HG03378 (cell line): ENCODE measurements at regions not wholly inside any gene's neighbourhood (a gene's known extent, or its start where the extent isn't known, plus 50 kb on each side); places are given as distances from the start of the nearest gene placed in this dataset.
A peak's percentile ranks its signal among the peaks of the same experiment; 100 is the strongest.

Experiments used
- ATAC-seq: cut with Tn5 transposase; IDR thresholded peaks from one replicate; pipeline ENCODE4 v1.9.1; 2021; ENCODE audit warnings: mild to moderate bottlenecking, moderate library complexity; ENCODE audit not compliant: unreplicated experiment

- ATAC-seq, result no peak
Observed at GRCh38 chr17:68182011-68182306, 65.9 kb upstream of the AMZ2 start.

GRCh38 chr17:68182940-68183551 is 64.8 kb upstream of the AMZ2 start:
- no peak for ATAC-seq

- no peak for ATAC-seq
Observed at GRCh38 chr17:68184141-68184571, 63.7 kb upstream of the AMZ2 start.

DNA sequence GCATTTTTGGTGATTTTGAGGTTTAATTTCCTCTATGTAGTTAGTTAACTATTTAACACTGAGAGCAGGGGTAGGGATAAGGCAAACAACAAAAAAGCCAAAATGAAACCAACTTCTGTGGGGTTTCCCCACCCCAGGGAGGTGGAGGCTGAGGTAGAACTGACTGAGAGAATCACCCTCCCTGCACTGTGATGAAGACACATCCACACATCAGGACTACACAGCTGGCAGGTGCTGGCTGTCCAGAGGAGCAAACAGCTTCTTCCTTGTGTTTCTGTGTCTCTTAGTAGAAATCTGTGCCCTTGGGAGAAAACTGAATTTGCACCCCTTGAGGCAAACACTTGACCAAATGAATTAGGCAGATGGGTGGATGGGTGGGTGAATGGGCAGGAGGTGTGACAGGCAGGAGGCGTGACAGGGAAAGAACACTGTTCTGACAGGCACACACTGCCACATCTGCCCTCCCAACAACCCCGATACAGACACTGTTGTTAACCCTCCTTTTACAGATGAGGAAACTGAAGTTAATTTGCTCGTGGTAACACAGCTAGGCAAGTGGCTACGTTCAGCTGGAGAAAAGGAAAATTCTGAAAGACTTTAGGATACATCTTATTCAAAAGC is 62.9 kb upstream of the AMZ2 start:
- peak; percentile 67 for ATAC-seq

- ATAC-seq, result no peak
Observed at GRCh38 chr17:68185820-68186219, 62.0 kb upstream of the AMZ2 start.

DNA sequence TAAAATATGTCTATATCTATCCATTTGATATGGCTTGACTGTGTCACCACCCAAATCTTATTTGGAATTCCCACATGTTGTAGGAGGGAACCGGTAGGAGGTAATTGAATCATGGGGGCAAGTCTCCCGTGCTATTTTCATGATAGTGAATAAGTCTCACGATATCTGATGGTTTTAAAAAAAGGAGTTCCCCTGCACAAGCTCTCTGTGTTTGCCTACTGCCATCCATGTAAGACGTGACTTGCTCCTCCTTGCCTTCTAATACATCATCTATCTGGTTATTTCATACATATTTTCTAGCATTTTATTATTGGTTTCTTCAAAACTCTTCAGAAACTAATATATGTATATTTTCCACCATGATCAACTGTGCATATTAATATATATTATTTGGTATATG is 57.3 kb upstream of the AMZ2 start:
- no peak for ATAC-seq

DNA sequence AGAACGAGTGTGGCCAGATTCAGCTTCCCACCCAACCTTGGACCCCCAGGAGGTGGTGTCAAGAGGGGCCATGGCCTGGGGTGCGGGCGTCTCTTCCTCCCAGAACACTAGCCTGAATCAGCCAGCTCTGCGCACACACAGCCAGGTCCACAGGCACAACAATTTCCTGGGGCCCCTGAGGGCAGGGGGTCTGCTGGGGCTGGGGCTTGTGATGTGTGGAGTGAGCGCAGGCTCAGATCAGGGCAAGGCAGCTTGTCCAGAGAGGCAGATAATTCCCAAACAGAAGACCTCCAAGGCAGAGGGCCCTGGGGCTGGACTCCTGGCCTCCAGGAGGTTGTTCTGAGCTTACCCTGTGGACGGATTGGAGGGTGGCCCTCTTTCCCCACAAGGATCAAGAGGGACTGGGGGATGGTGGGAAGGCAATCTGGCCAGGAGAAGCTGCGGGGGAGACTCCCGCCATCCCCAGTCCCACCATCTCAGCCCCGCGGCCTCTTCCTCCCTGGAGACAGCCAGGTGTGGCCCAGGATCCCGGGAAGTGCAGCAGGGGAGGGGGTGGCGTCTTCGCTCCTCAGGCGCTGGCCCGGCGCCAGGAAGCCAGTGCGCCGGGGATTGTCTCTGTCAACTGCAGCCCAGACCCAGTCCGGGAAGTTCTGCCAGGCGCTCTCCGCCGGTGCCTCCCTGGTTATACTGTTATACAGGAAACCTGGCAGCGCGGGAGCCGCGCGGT is 52.0 kb upstream of the AMZ2 start:
- ATAC-seq, result no peak

DNA sequence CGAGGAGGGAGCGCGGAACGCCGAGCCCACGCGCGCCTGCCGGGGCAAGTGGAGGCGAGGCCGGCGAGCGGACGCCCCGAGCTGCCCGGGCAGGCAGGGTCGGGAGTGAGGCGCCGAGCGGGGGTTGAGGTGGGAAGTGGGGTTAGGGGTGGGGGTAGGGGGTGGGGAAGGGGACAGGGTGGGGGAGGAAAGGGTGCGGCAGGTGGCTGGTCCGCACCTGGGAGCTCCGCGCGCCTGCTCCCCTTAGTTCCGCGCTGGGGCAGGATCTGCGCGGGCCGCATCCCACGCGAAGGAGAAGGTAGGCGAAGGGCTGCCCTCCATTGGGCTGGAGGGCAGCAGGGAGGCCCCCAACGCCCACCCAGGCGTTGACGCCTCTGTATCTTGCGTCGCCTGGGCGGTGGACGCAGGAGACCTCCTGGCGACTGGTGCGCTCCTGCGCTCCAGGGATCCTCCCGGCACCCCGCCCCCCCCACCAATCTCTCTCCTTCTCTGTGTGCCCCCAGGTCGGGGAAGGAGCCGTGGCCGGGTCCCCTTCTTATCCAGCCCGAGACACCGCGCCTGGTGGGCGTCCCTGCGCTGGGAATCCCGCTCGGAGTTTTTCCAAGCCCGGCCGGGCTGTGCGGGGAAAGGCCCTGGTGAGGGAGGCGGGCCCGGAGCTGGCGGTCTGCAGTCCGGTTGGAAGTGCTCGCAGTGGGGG is 51.3 kb upstream of the AMZ2 start:
- ATAC-seq, result no peak

DNA sequence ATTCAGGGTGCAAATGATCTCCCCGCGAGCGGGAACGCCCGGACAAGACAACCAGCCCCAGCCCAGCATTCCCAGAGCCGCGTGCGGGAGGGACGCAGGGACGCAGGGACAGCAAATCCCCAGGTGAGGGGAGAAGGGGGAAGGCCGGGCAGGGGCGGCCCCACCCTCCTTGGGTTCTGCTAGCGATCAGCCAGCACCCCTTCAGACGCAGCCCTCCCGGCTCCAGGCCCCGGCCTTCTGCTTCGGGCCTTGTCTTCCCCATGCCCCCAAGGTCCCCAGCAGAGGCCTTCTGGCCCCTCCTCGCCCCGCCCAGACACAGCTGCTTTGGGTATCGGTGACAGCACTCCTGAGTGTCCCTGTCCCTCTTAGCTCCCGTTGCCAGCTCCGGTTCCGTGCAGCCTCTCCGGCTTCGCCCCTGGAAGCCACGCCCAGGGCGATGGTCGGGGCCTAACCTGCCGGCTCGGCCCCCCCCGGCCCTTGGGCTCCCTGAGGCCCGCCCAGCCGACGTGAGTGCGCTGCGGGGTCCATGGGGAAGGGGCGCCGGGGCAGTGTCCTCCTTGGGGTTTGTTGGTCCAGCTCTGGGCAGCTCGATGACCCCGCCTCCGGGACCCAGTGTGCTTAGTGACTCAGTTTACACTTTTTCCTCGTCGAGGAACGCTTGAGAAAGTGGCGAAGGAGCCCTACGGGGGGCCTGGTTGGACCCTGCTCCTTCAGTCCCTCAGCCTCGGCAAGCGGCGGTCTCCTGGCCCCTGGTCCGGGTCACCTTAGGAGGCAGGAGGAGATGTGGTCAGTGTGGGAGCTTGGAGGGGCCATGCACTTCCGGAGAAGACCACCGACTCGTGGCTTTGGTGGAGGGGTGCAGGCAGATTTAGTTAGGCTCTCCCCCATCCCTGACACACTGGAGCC is 50.5 kb upstream of the AMZ2 start:
- no peak for ATAC-seq

DNA sequence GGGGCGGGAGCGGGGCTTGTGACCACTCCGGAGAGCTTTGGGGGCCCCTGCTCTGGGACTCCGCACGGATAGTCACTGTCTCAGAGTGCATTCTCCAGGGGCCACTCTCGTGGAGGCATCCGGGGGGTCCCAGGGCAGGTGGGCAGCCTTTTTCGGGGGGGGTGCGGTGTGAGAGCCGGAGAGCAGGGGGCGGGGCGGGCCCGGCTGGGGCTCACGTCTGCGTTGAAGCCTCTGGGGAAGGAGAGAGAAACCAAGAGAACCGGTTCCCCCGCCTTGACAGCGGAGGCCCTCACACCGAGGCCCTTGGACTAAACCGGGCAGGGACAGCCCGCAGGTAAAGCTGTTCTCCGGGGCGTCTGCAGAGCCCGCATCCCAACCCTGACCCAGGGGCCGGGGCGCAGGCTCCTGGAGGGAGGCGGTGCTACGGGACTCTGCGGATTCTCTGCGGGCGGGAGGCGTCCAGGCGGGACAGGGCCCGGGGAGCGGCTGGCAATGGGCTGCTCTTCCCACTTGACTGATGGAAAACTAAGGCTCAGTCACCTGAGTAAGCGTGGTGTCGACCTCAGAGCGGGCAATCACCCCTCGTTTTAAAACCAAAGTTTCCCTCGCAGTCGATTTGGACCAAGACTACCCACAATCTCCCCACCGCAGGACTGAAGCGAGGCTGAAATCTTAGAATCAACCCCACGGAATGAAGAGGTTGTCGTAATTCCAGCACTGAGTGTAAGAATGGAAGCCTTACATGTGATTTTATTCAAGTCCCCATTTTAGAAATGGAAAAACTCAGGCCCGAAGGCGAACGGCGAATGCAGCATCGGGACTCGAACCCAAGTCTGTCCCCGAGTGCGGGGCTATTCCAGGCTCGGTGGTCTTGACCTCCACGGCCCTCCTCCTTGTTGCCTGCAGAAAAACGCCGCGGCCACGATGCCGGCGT is 49.6 kb upstream of the AMZ2 start:
- no peak for ATAC-seq
